HepG2 (cell line): ENCODE measurements at regions not wholly inside any gene's neighbourhood (a gene's known extent, or its start where the extent isn't known, plus 50 kb on each side); places are given as distances from the start of the nearest gene placed in this dataset.
"Not testable (repeated sequence)": the region's sequence is repeated elsewhere in the genome, so short reads cannot be mapped to it uniquely, and the experiment has no call there.

Source experiments
- ARID2 ChIP-seq: sonication (generic); formaldehyde crosslinking; IDR thresholded peaks from 2 replicates; pipeline ENCODE4 v1.8.1; 2022; ENCODE audit warnings: mild to moderate bottlenecking, missing genetic modification reagents, borderline replicate concordance
- DMAP1 ChIP-seq: IDR thresholded peaks from 2 replicates; pipeline ENCODE4 v1.6.1; 2016
- ELF4 ChIP-seq: sonication (generic); formaldehyde crosslinking; IDR thresholded peaks from 2 replicates; pipeline ENCODE4 v1.5.0; 2020; ENCODE audit warnings: missing genetic modification reagents, mild to moderate bottlenecking, moderate library complexity, borderline replicate concordance
- HDAC1 ChIP-seq: sonication (generic); formaldehyde crosslinking; IDR thresholded peaks from 2 replicates; pipeline ENCODE4 v1.5.1; 2020; ENCODE audit warnings: mild to moderate bottlenecking, missing genetic modification reagents
- IRF2 ChIP-seq: IDR thresholded peaks from 2 replicates; pipeline ENCODE4 v1.6.1; 2018; ENCODE audit warnings: missing genetic modification reagents, missing compliant biosample characterization
- KAT8 ChIP-seq: IDR thresholded peaks from 2 replicates; pipeline ENCODE4 v1.6.1; 2016; ENCODE audit warnings: missing genetic modification reagents, missing compliant biosample characterization
- KDM2A ChIP-seq: sonication (generic); formaldehyde crosslinking; IDR thresholded peaks from 2 replicates; pipeline ENCODE4 v1.4.0; 2020; ENCODE audit warnings: low read depth, missing genetic modification reagents, borderline replicate concordance
- MEIS1 ChIP-seq: sonication (generic); formaldehyde crosslinking; IDR thresholded peaks from 2 replicates; pipeline ENCODE4 v1.9.0; 2021; ENCODE audit warnings: mild to moderate bottlenecking, missing genetic modification reagents, moderate library complexity, borderline replicate concordance
- POLR2G ChIP-seq: fragments of 200-400 bp; formaldehyde crosslinking; IDR thresholded peaks from 2 replicates; pipeline ENCODE4 v1.6.1; 2018; ENCODE audit warnings: mild to moderate bottlenecking, low read depth, low read length, moderate library complexity
- TEAD3 ChIP-seq: optimal IDR thresholded peaks from 2 replicates; pipeline ENCODE3; 2016; ENCODE audit warnings: borderline replicate concordance
- TSC22D2 ChIP-seq: sonication (generic); formaldehyde crosslinking; IDR thresholded peaks from 2 replicates; pipeline ENCODE4 v1.5.1; 2020; ENCODE audit warnings: missing genetic modification reagents, mild to moderate bottlenecking, borderline replicate concordance
- YEATS2 ChIP-seq: sonication (generic); formaldehyde crosslinking; IDR thresholded peaks from 2 replicates; pipeline ENCODE4 v1.4.0; 2020; ENCODE audit warnings: missing genetic modification reagents, borderline replicate concordance
- ZBTB40 ChIP-seq, 2 experiments: fragments of 450-650 bp in 1 of 2; sonication (generic) in 1 of 2; formaldehyde crosslinking in 1 of 2; IDR thresholded peaks; 2 replicates each; pipeline versions ENCODE4 v1.6.1 to v1.8.0; 2016 to 2022; ENCODE audit warnings: antibody characterized with exemption in 1 of 2, mild to moderate bottlenecking in 1 of 2, missing genetic modification reagents in 1 of 2
- ZNF138 ChIP-seq: sonication (generic); formaldehyde crosslinking; IDR thresholded peaks from 2 replicates; pipeline ENCODE4 v1.5.0; 2020; ENCODE audit warnings: mild to moderate bottlenecking, low read depth, missing genetic modification reagents
- ZNF292 ChIP-seq: sonication (generic); formaldehyde crosslinking; IDR thresholded peaks from 2 replicates; pipeline ENCODE4 v1.8.1; 2022; ENCODE audit warnings: mild to moderate bottlenecking, low read depth, missing genetic modification reagents, borderline replicate concordance
- ZNF33B ChIP-seq: sonication (generic); formaldehyde crosslinking; IDR thresholded peaks from 2 replicates; pipeline ENCODE4 v1.5.1; 2020; ENCODE audit warnings: mild to moderate bottlenecking, missing genetic modification reagents
- ZNF746 ChIP-seq: sonication (generic); formaldehyde crosslinking; IDR thresholded peaks from 2 replicates; pipeline ENCODE4 v1.8.0; 2022; ENCODE audit warnings: mild to moderate bottlenecking, missing genetic modification reagents
- ZNF770 ChIP-seq: sonication (generic); formaldehyde crosslinking; IDR thresholded peaks from 2 replicates; pipeline ENCODE4 v1.5.0; 2020; ENCODE audit warnings: mild to moderate bottlenecking, missing genetic modification reagents

GRCh38 chr5:119299615-119300310 lies 56.1 kb upstream of the TNFAIP8 start (continued):
- TF ChIP-seq POLR2G (peak; percentile 51), HDAC1 (CRISPR knock-in tag) (peak; percentile 69), KDM2A (peak; percentile 75; the same call in 1 of the 2 replicates), ZBTB40 (CRISPR knock-in tag; IDR thresholded peaks at IDR 0.05) (peak; percentile 61; the same call in 1 of the 2 replicates), TEAD3 (CRISPR knock-in tag) (peak; percentile 41), ZNF746 (CRISPR knock-in tag) (0 out of 2 replicates have a peak, but pooled peaks have one; percentile 47), ARID2 (CRISPR knock-in tag) (peak; percentile 66; the same call in 1 of the 2 replicates), IRF2 (CRISPR knock-in tag) (peak; percentile 39; the same call in 1 of the 2 replicates), KAT8 (peak; percentile 75; the same call in 1 of the 2 replicates), ZNF770 (CRISPR knock-in tag) (peak; percentile 45; the same call in 1 of the 2 replicates), YEATS2 (CRISPR knock-in tag) (peak; percentile 67; the same call in 1 of the 2 replicates), ZNF33B (CRISPR knock-in tag) (0 out of 2 replicates have a peak, but pooled peaks have one; percentile 37), ZNF138 (CRISPR knock-in tag) (0 out of 2 replicates have a peak, but pooled peaks have one; percentile 61), ELF4 (CRISPR knock-in tag) (0 out of 2 replicates have a peak, but pooled peaks have one; percentile 35), DMAP1 (peak; percentile 52), ZNF292 (peak; percentile 93), MEIS1 (CRISPR knock-in tag) (peak; percentile 66), TSC22D2 (CRISPR knock-in tag) (0 out of 2 replicates have a peak, but pooled peaks have one; percentile 44)
- TF ChIP-seq ZBTB40 (IDR thresholded peaks at IDR 0.05) = not testable (repeated sequence)
